ENCODE measurements at regions not wholly inside any gene's neighbourhood (a gene's known extent, or its start where the extent isn't known, plus 50 kb on each side); places are given as distances from the start of the nearest gene placed in this dataset.

DNA sequence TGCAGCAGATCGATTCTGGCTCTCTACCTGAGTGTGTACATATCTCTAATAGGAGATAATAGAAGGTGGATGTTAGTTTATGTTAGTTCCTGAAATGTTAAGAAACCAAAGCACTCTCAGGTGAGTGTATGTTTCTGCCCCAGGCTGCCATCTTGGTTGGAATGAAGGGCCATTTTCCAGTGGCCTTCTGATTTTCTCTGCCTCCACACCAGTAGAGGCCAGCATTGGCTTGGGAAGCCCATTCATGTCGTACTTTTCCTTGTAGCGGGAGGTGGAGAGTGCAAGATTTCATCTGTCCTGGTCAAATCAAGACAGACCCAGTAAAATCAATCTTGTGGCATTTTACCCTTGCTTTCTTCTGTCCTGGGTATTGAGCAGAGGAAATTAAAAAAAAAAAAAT lies 91.0 kb downstream of the GAS1 start:
- TF ChIP-seq SUPT5H (IDR thresholded peaks at IDR 0.05) (no peak), HDAC6 (IDR thresholded peaks at IDR 0.05; ENCODE audit: low read depth, low read length) (no peak), NFYB (IDR thresholded peaks at IDR 0.05; ENCODE audit: extremely low read depth, insufficient read length) (no peak), POLR2A (conservative IDR thresholded peaks at IDR 0.05) (no peak)
- TF ChIP-seq, protein P1, sequence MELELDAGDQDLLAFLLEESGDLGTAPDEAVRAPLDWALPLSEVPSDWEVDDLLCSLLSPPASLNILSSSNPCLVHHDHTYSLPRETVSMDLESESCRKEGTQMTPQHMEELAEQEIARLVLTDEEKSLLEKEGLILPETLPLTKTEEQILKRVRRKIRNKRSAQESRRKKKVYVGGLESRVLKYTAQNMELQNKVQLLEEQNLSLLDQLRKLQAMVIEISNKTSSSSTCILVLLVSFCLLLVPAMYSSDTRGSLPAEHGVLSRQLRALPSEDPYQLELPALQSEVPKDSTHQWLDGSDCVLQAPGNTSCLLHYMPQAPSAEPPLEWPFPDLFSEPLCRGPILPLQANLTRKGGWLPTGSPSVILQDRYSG (tag; conservative IDR thresholded peaks at IDR 0.05; ENCODE audit: low read depth), result no peak
- TF ChIP-seq, protein P2, sequence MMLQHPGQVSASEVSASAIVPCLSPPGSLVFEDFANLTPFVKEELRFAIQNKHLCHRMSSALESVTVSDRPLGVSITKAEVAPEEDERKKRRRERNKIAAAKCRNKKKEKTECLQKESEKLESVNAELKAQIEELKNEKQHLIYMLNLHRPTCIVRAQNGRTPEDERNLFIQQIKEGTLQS (IDR thresholded peaks at IDR 0.05), result no peak
- TF ChIP-seq, protein P2 (CRISPR knock-in tag; conservative IDR thresholded peaks at IDR 0.05), result no peak

All from K562 (cell line).